K562 (cell line): ENCODE measurements at regions not wholly inside any gene's neighbourhood (a gene's known extent, or its start where the extent isn't known, plus 50 kb on each side); places are given as distances from the start of the nearest gene placed in this dataset.

Experiments used
- ATAC-seq: fragments of 200-7000 bp; cut with Tn5 transposase; 3 replicates; pipeline ENCODE4 v1.9.1; 2020; ENCODE audit warnings: moderate library complexity
- BruUV-seq: library from RNA; stranded (reverse); fragments of 400-500 nt; replicated peaks from 2 replicates; lab custom pipeline; 2021; lab: Mats Ljungman, UMichigan
- CTCF ChIA-PET: fragments of 300-600 bp; formaldehyde crosslinking; extraction: SDS; loops from one replicate; lab custom pipeline; 2021; ENCODE audit warnings: low intra/inter-chr PET ratio; lab: Yijun Ruan, JAX
- POLR2A ChIA-PET: fragments of 300-600, 350-650 bp; sonication (Branson Sonifier 250); formaldehyde crosslinking; extraction: SDS; loops from one replicate; lab custom pipeline; 2021; ENCODE audit warnings: antibody characterized with exemption, inconsistent platforms; lab: Yijun Ruan, JAX
- DNase-seq, 4 experiments: peaks; one replicate each; pipeline versions ENCODE4 v3.0.0 to v3.0.0-alpha.2; 2011 to 2018; ENCODE audit warnings: low spot score in 3 of 4, mixed read lengths in 3 of 4; ENCODE audit errors: extremely low read depth in 1 of 4
- FAIRE-seq: peaks from 2 replicates; lab custom pipeline; 2011; peaks lifted over from hg19 to GRCh38; lab: Jason Lieb, UNC
- H2AFZ ChIP-seq: 2 replicates; pipeline ENCODE4 v1.6.0; 2011; ENCODE audit warnings: low read depth, low read length, control low read depth, inconsistent platforms
- H3K27ac ChIP-seq: fragments of 200-600 bp; 3 replicates; pipeline ENCODE4 v1.8.0; 2011; ENCODE audit warnings: low read depth, mild to moderate bottlenecking, control low read depth, inconsistent platforms, low read length, moderate library complexity, mixed read lengths; ENCODE audit errors: extremely low read depth
- H3K27me3 ChIP-seq, 2 experiments: fragments of 300-600 bp in 1 of 2; 2 replicates in 1 of 2; 3 replicates in 1 of 2; pipeline versions ENCODE4 v1.6.0 to v1.8.0; 2011; ENCODE audit warnings: inconsistent platforms in 2 of 2, low read length in 2 of 2, mild to moderate bottlenecking in 1 of 2, mixed read lengths in 1 of 2, moderate library complexity in 1 of 2; ENCODE audit not compliant: control insufficient read depth in 2 of 2, insufficient read depth in 2 of 2
- H3K36me3 ChIP-seq: fragments of 300-600 bp; 3 replicates; pipeline ENCODE4 v1.8.0; 2011; ENCODE audit warnings: mild to moderate bottlenecking, low read length, inconsistent platforms; ENCODE audit not compliant: control insufficient read depth, insufficient read depth
- H3K4me1 ChIP-seq, 2 experiments: fragments of 200-600 bp in 1 of 2; replicated peaks in 1 of 2; 2 replicates in 1 of 2; 3 replicates in 1 of 2; pipeline versions ENCODE4 v1.5.1 to v1.8.0; 2011; ENCODE audit warnings: inconsistent platforms in 2 of 2, low read length in 2 of 2, mild to moderate bottlenecking in 1 of 2, mixed read lengths in 1 of 2, moderate library complexity in 1 of 2; ENCODE audit not compliant: control insufficient read depth in 2 of 2, insufficient read depth in 2 of 2
- H3K4me2 ChIP-seq: 2 replicates; pipeline ENCODE4 v1.6.1; 2011; ENCODE audit warnings: low read length, control low read depth, inconsistent platforms, mixed read lengths; ENCODE audit not compliant: insufficient read depth
- H3K4me3 ChIP-seq: fragments of 200-600 bp; sonication (generic), shearing (Covaris generic); 2 replicates; pipeline ENCODE4 v1.5.1; 2016; ENCODE audit warnings: control low read depth, inconsistent platforms
- H3K79me2 ChIP-seq: fragments of 200-600 bp; 3 replicates; pipeline ENCODE4 v1.8.0; 2011; ENCODE audit warnings: low read length, inconsistent platforms; ENCODE audit not compliant: control insufficient read depth, insufficient read depth
- H3K9ac ChIP-seq, 2 experiments: 2 replicates each; pipeline versions ENCODE4 v1.6.0 to v1.6.1; 2011; ENCODE audit warnings: low read depth in 2 of 2, low read length in 2 of 2, control low read depth in 1 of 2, inconsistent platforms in 1 of 2, mild to moderate bottlenecking in 1 of 2, mixed read lengths in 1 of 2; ENCODE audit not compliant: insufficient read depth in 1 of 2
- H3K9me1 ChIP-seq: one replicate; pipeline ENCODE4 v1.6.0; 2011; ENCODE audit warnings: inconsistent platforms, mild to moderate bottlenecking, low read length, moderate library complexity; ENCODE audit not compliant: control insufficient read depth, insufficient read depth
- H3K9me3 ChIP-seq: replicated peaks from 2 replicates; pipeline ENCODE4 v1.5.1; 2011; ENCODE audit warnings: low read depth, low read length, inconsistent platforms; ENCODE audit not compliant: control insufficient read depth, insufficient read depth
- H4K20me1 ChIP-seq: replicated peaks from 2 replicates; pipeline ENCODE4 v1.6.1; 2011; ENCODE audit warnings: low read length, inconsistent platforms, mixed read lengths; ENCODE audit not compliant: control insufficient read depth, insufficient read depth
- C11orf30 ChIP-seq: fragments of 450-650 bp; IDR thresholded peaks from 2 replicates; pipeline ENCODE4 v1.6.1; 2016; ENCODE audit warnings: low read depth, mild to moderate bottlenecking
- GTF2F1 ChIP-seq: IDR thresholded peaks from 2 replicates; pipeline ENCODE4 v1.6.1; 2011; ENCODE audit warnings: low read depth, low read length, improper control_type of control experiment
- NBN ChIP-seq: fragments of 450-650 bp; IDR thresholded peaks from 2 replicates; pipeline ENCODE4 v1.6.1; 2016; ENCODE audit warnings: low read depth, mild to moderate bottlenecking
- POLR3A ChIP-seq: IDR thresholded peaks from 2 replicates; pipeline ENCODE4 v1.6.1; 2011; ENCODE audit warnings: borderline replicate concordance, mild to moderate bottlenecking, moderate library complexity; ENCODE audit not compliant: insufficient read length, insufficient read depth; ENCODE audit errors: extremely low read depth
- SAFB2 ChIP-seq: fragments of 200-400 bp; formaldehyde crosslinking; IDR thresholded peaks from 2 replicates; pipeline ENCODE4 v1.6.1; 2018; ENCODE audit warnings: borderline replicate concordance, low read length, low read depth, moderate library complexity; ENCODE audit not compliant: severe bottlenecking
- WHSC1 ChIP-seq: IDR thresholded peaks from one replicate; pipeline ENCODE4 v1.6.1; 2012; ENCODE audit warnings: low read length, control low read depth, inconsistent platforms
- XRCC4 ChIP-seq: IDR thresholded peaks from one replicate; pipeline ENCODE4 v1.6.1; 2011; ENCODE audit not compliant: insufficient read depth, insufficient read length; ENCODE audit errors: extremely low read depth
- WGBS: fragments of 100-300 bp; shearing (Covaris generic); methylation state at CpG from one replicate; pipeline ENCODE4 v1.1.6; 2016; ENCODE audit warnings: low coverage, mixed read lengths; ENCODE audit not compliant: insufficient coverage; ENCODE audit errors: missing lambda C conversion rate; 5-methylcytosine and 5-hydroxymethylcytosine counted together
- in situ Hi-C: fragments of 300-500 bp; cut with MboI; formaldehyde crosslinking; loops from 4 replicates; pipeline ENCODE4 v1.15.0; 2018; ENCODE audit warnings: inconsistent platforms, mixed read lengths
- intact Hi-C: fragments of 100-400 bp; cut with micrococcal nuclease; formaldehyde crosslinking; loops from 2 replicates; pipeline ENCODE4 v1.14.2; 2022
- TF ChIP-seq, protein P1 (sequence below): fragments of 200-400 bp; formaldehyde crosslinking; IDR thresholded peaks from 2 replicates; pipeline ENCODE4 v1.6.1; 2017; ENCODE audit warnings: mild to moderate bottlenecking, low read depth, low read length, moderate library complexity
- TF ChIP-seq, protein P2 (sequence below), 2 experiments: IDR thresholded peaks; 2 replicates each; pipeline ENCODE4 v1.6.1; 2012; ENCODE audit warnings: improper control_type of control experiment in 2 of 2, low read depth in 2 of 2, low read length in 2 of 2, borderline replicate concordance in 1 of 2

DNA sequence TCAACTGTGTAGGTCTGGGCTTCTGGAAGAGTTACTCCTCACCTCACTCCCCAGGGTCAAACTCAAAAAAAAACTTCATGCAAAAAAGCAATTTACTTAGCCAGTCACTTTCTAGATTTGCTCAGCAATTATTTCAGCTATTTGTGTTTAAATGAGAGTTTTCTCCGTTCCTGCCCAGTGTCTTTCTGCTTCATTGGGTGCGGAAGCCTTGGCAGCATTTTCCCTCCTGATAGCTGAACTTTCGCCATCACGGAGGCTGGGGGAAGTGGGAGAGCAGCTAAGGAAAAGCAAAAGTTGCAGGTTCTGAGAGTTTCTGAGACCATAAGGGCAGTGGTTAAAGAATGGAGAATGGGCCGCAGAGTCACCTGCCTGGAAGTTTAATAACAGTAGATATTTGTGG lies 287.1 kb upstream of the DYNLRB2 start:
- DNase-seq (no peak), ATAC-seq (no peak), FAIRE-seq (no peak)
- H3K36me3 ChIP-seq, result no peaks in the 10 kb centered on the region
- H3K27ac ChIP-seq, result no peak overlapping the region
- H4K20me1 ChIP-seq, result no peaks in the 10 kb centered on the region
- intact Hi-C loops, result no loop called here
- no peak overlapping the region for H2AFZ ChIP-seq
- H3K79me2 ChIP-seq, result no peaks in the 10 kb centered on the region
- in situ Hi-C loops, result no loop called here
- no TSS peak for BruUV-seq
- CTCF ChIA-PET, result no interaction called here
- WGBS, result 0% methylated on average over 5 of the region's 5 CpGs
- TF ChIP-seq WHSC1, result no peak
- TF ChIP-seq NBN, result no peak
- no peak overlapping the region for H3K4me2 ChIP-seq
- H3K27me3 ChIP-seq, result peaks cover 0 to 5% of the 10 kb centered on the region in 2 experiments; a peak in 1 of 5 replicates
- no peaks in the 10 kb centered on the region for H3K9me3 ChIP-seq
- no peaks in the 10 kb centered on the region for H3K4me1 ChIP-seq
- H3K9ac ChIP-seq, result no peak overlapping the region
- no peak overlapping the region for H3K4me3 ChIP-seq
- POLR2A ChIA-PET, result no interaction called here
- H3K9me1 ChIP-seq, result no peaks in the 10 kb centered on the region

GRCh38 chr16:80250381-80250780 lies 290.4 kb upstream of the DYNLRB2 start:
- FAIRE-seq, result no peak
- TF ChIP-seq, protein P1, sequence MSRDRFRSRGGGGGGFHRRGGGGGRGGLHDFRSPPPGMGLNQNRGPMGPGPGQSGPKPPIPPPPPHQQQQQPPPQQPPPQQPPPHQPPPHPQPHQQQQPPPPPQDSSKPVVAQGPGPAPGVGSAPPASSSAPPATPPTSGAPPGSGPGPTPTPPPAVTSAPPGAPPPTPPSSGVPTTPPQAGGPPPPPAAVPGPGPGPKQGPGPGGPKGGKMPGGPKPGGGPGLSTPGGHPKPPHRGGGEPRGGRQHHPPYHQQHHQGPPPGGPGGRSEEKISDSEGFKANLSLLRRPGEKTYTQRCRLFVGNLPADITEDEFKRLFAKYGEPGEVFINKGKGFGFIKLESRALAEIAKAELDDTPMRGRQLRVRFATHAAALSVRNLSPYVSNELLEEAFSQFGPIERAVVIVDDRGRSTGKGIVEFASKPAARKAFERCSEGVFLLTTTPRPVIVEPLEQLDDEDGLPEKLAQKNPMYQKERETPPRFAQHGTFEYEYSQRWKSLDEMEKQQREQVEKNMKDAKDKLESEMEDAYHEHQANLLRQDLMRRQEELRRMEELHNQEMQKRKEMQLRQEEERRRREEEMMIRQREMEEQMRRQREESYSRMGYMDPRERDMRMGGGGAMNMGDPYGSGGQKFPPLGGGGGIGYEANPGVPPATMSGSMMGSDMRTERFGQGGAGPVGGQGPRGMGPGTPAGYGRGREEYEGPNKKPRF, result no peak
- TF ChIP-seq GTF2F1 (no peak), C11orf30 (no peak), XRCC4 (no peak), POLR3A (no peak), SAFB2 (no peak)
- TF ChIP-seq, protein P2, sequence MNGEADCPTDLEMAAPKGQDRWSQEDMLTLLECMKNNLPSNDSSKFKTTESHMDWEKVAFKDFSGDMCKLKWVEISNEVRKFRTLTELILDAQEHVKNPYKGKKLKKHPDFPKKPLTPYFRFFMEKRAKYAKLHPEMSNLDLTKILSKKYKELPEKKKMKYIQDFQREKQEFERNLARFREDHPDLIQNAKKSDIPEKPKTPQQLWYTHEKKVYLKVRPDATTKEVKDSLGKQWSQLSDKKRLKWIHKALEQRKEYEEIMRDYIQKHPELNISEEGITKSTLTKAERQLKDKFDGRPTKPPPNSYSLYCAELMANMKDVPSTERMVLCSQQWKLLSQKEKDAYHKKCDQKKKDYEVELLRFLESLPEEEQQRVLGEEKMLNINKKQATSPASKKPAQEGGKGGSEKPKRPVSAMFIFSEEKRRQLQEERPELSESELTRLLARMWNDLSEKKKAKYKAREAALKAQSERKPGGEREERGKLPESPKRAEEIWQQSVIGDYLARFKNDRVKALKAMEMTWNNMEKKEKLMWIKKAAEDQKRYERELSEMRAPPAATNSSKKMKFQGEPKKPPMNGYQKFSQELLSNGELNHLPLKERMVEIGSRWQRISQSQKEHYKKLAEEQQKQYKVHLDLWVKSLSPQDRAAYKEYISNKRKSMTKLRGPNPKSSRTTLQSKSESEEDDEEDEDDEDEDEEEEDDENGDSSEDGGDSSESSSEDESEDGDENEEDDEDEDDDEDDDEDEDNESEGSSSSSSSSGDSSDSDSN (IDR thresholded peaks at IDR 0.05; ENCODE audit: borderline replicate concordance in 1 of 2, low read depth in 2 of 2, low read length in 2 of 2), result no peak
- TF ChIP-seq, all 486 proteins: peak for 0
- no peak overlapping the region for H3K9ac ChIP-seq
- ATAC-seq (no peak), DNase-seq (no peak)
- intact Hi-C loops (no loop called here), in situ Hi-C loops (no loop called here)
- POLR2A ChIA-PET, result no interaction called here
- H3K9me1 ChIP-seq, result no peaks in the 10 kb centered on the region
- H3K4me3 ChIP-seq, result no peak overlapping the region
- 0% methylated on average over 3 of the region's 4 CpGs for WGBS
- no peaks in the 10 kb centered on the region for H3K79me2 ChIP-seq
- no peaks in the 10 kb centered on the region for H3K9me3 ChIP-seq
- CTCF ChIA-PET, result no interaction called here
- H3K4me2 ChIP-seq, result no peak overlapping the region
- no peaks in the 10 kb centered on the region for H4K20me1 ChIP-seq
- H2AFZ ChIP-seq, result no peak overlapping the region
- H3K27me3 ChIP-seq, result peaks cover 0 to 5% of the 10 kb centered on the region in 2 experiments; a peak in 1 of 5 replicates
- H3K36me3 ChIP-seq, result no peaks in the 10 kb centered on the region
- H3K27ac ChIP-seq, result no peak overlapping the region
- H3K4me1 ChIP-seq, result no peaks in the 10 kb centered on the region
- BruUV-seq, result no TSS peak
